HCT116 (cell line): ENCODE measurements at regions not wholly inside any gene's neighbourhood (a gene's known extent, or its start where the extent isn't known, plus 50 kb on each side); places are given as distances from the start of the nearest gene placed in this dataset.

Experiments
- ATAC-seq: fragments of 200-7000 bp; cut with Tn5 transposase; 2 replicates; pipeline ENCODE4 v1.9.1; 2020; ENCODE audit warnings: mild to moderate bottlenecking, moderate library complexity
- BruUV-seq: library from RNA; stranded (reverse); fragments of 400-500 nt; replicated peaks from 2 replicates; lab custom pipeline; 2021; lab: Mats Ljungman, UMichigan
- CTCF ChIA-PET: fragments of 300-600 bp; sonication (Branson Sonifier 250); formaldehyde crosslinking; loops from one replicate; lab custom pipeline; 2021; ENCODE audit warnings: antibody characterized with exemption; lab: Charles Lee
- POLR2A ChIA-PET: fragments of 300-600, 350-600 bp; sonication (Branson Sonifier 250); formaldehyde crosslinking; loops from one replicate; lab custom pipeline; 2021; ENCODE audit warnings: antibody characterized with exemption; lab: Charles Lee
- RAD21 ChIA-PET, 2 experiments: fragments of 300-600 bp; sonication (Branson Sonifier 250); formaldehyde crosslinking; loops; one replicate each; lab custom pipeline; 2023; ENCODE audit warnings: low total read pairs in 2 of 2; ENCODE audit not compliant: uncharacterized antibody in 2 of 2, unreplicated experiment in 2 of 2, low non-redundant PET in 1 of 2; lab: Charles Lee
- DNase-seq: peaks from one replicate; pipeline ENCODE4 v3.0.0-alpha.2; 2010; ENCODE audit warnings: low read depth, low spot score
- H2AFZ ChIP-seq: fragments of 200-600 bp; shearing (Covaris generic), sonication (generic); 2 replicates; pipeline ENCODE4 v1.6.1; 2017; ENCODE audit warnings: low read depth, mixed run types, mixed read lengths, antibody characterized with exemption, low read length; ENCODE audit not compliant: poor library complexity, severe bottlenecking
- H3K27ac ChIP-seq: 2 replicates; pipeline ENCODE4 v1.5.1; 2012; ENCODE audit warnings: low read depth, low read length
- H3K27me3 ChIP-seq: fragments of 200-600 bp; sonication (generic); 2 replicates; pipeline ENCODE4 v1.6.1; 2016; ENCODE audit warnings: mixed run types, low read length, mixed read lengths; ENCODE audit not compliant: insufficient read depth
- H3K36me3 ChIP-seq, 2 experiments: fragments of 200-500 bp in 1 of 2; fragments of 200-600 bp in 1 of 2; sonication (Bioruptor generic) in 1 of 2; sonication (generic) in 1 of 2; 2 replicates each; pipeline versions ENCODE4 v1.5.1 to v1.6.1; 2014 to 2016; ENCODE audit warnings: low read length in 2 of 2, inconsistent platforms in 1 of 2, mixed read lengths in 1 of 2, mixed run types in 1 of 2; ENCODE audit not compliant: insufficient read depth in 2 of 2, control insufficient read depth in 1 of 2
- H3K4me1 ChIP-seq, 2 experiments: fragments of 200-600 bp in 1 of 2; sonication (generic) in 1 of 2; 2 replicates each; pipeline versions ENCODE4 v1.5.1 to v1.6.1; 2012 to 2017; ENCODE audit warnings: low read length in 2 of 2, inconsistent platforms in 1 of 2, mild to moderate bottlenecking in 1 of 2, mixed read lengths in 1 of 2, mixed run types in 1 of 2, moderate library complexity in 1 of 2; ENCODE audit not compliant: insufficient read depth in 2 of 2, control insufficient read depth in 1 of 2
- H3K4me2 ChIP-seq: fragments of 200-600 bp; sonication (generic); 2 replicates; pipeline ENCODE4 v1.6.1; 2017; ENCODE audit warnings: mixed run types, low read length, mixed read lengths
- H3K4me3 ChIP-seq, 2 experiments: fragments of 200-600 bp in 1 of 2; sonication (generic) in 1 of 2; replicated peaks in 1 of 2; 2 replicates each; pipeline ENCODE4 v1.5.1; 2011 to 2016; ENCODE audit warnings: low read length in 2 of 2, control low read depth in 1 of 2, low read depth in 1 of 2, mild to moderate bottlenecking in 1 of 2, mixed read lengths in 1 of 2, mixed run types in 1 of 2
- H3K79me2 ChIP-seq: fragments of 200-600 bp; sonication (generic); 2 replicates; pipeline ENCODE4 v1.6.1; 2017; ENCODE audit warnings: mild to moderate bottlenecking, mixed run types, low read length, moderate library complexity, mixed read lengths; ENCODE audit not compliant: insufficient read depth
- H3K9ac ChIP-seq: fragments of 200-600 bp; sonication (generic); 2 replicates; pipeline ENCODE4 v1.6.1; 2016; ENCODE audit warnings: low read length, mixed read lengths
- H3K9me2 ChIP-seq: fragments of 200-600 bp; sonication (generic), shearing (Covaris generic); 2 replicates; pipeline ENCODE4 v1.6.1; 2017; ENCODE audit warnings: mixed run types, mild to moderate bottlenecking, moderate library complexity; ENCODE audit not compliant: insufficient read depth
- H3K9me3 ChIP-seq, 2 experiments: fragments of 200-500 bp in 1 of 2; fragments of 200-600 bp in 1 of 2; sonication (Bioruptor generic) in 1 of 2; sonication (generic) in 1 of 2; 2 replicates each; pipeline ENCODE4 v1.6.1; 2014 to 2017; ENCODE audit warnings: low read length in 2 of 2, mixed read lengths in 2 of 2, inconsistent platforms in 1 of 2, low read depth in 1 of 2, mild to moderate bottlenecking in 1 of 2, mixed run types in 1 of 2, moderate library complexity in 1 of 2; ENCODE audit not compliant: control insufficient read depth in 1 of 2, insufficient read depth in 1 of 2
- H4K20me1 ChIP-seq: fragments of 200-600 bp; sonication (generic), shearing (Covaris generic); 2 replicates; pipeline ENCODE4 v1.6.1; 2017; ENCODE audit warnings: mixed run types, mild to moderate bottlenecking, moderate library complexity; ENCODE audit not compliant: insufficient read depth
- CBX3 ChIP-seq: IDR thresholded peaks from 2 replicates; pipeline ENCODE4 v1.6.1; 2012; ENCODE audit warnings: low read depth
- CEBPB ChIP-seq: IDR thresholded peaks from 2 replicates; pipeline ENCODE4 v1.6.1; 2012; ENCODE audit warnings: low read depth
- CTCF ChIP-seq, 3 experiments: fragments of 200-600 bp in 1 of 3; sonication (generic) in 1 of 3; IDR thresholded peaks in 2 of 3; conservative IDR thresholded peaks in 1 of 3; 2 replicates each; pipeline ENCODE4 v1.5.1; 2012 to 2017; ENCODE audit warnings: low read depth in 2 of 3, low read length in 2 of 3, antibody characterized with exemption in 1 of 3, borderline replicate concordance in 1 of 3, control low read depth in 1 of 3, mild to moderate bottlenecking in 1 of 3, mixed read lengths in 1 of 3, mixed run types in 1 of 3, moderate library complexity in 1 of 3; ENCODE audit not compliant: insufficient read depth in 1 of 3
- EGR1 ChIP-seq: IDR thresholded peaks from 2 replicates; pipeline ENCODE4 v1.6.1; 2012; ENCODE audit warnings: low read depth
- EZH2phosphoT487 ChIP-seq: fragments of 200-600 bp; IDR thresholded peaks from 2 replicates; pipeline ENCODE4 v1.6.1; 2018; ENCODE audit warnings: antibody characterized with exemption, borderline replicate concordance
- MAX ChIP-seq: IDR thresholded peaks from 2 replicates; pipeline ENCODE4 v1.6.1; 2012
- POLR2A ChIP-seq: IDR thresholded peaks from 2 replicates; pipeline ENCODE4 v1.7.0; 2011; ENCODE audit warnings: borderline replicate concordance; ENCODE audit not compliant: insufficient read depth, insufficient read length; ENCODE audit errors: extremely low read depth
- SIN3A ChIP-seq: IDR thresholded peaks from 2 replicates; pipeline ENCODE4 v1.6.1; 2012; ENCODE audit warnings: low read depth
- SRF ChIP-seq: IDR thresholded peaks from 2 replicates; pipeline ENCODE4 v1.6.1; 2012; ENCODE audit warnings: low read depth
- TCF7L2 ChIP-seq: IDR thresholded peaks from 2 replicates; pipeline ENCODE4 v1.7.0; 2011; ENCODE audit warnings: borderline replicate concordance, inconsistent platforms; ENCODE audit not compliant: insufficient read depth, insufficient read length; ENCODE audit errors: extremely low read depth
- YY1 ChIP-seq: IDR thresholded peaks from 2 replicates; pipeline ENCODE4 v1.6.1; 2011; ENCODE audit warnings: low read length, low read depth, moderate library complexity, mild to moderate bottlenecking; ENCODE audit not compliant: insufficient replicate concordance; ENCODE audit errors: extremely low read depth
- ZBTB33 ChIP-seq: IDR thresholded peaks from 2 replicates; pipeline ENCODE4 v1.6.1; 2011; ENCODE audit warnings: mild to moderate bottlenecking, low read length, moderate library complexity; ENCODE audit not compliant: insufficient replicate concordance; ENCODE audit errors: extremely low read depth
- ZFX ChIP-seq: fragments of 450-650 bp; IDR thresholded peaks from 2 replicates; pipeline ENCODE4 v1.6.1; 2017
- ZNF274 ChIP-seq: fragments of 200-500 bp; sonication (Bioruptor generic); IDR thresholded peaks from 2 replicates; pipeline ENCODE4 v1.6.1; 2014; ENCODE audit warnings: mild to moderate bottlenecking, low read depth, low read length, inconsistent platforms
- intact Hi-C: fragments of 100-400 bp; cut with micrococcal nuclease; formaldehyde crosslinking; loops from 2 replicates; pipeline ENCODE4 v1.10.0; 2022

DNA sequence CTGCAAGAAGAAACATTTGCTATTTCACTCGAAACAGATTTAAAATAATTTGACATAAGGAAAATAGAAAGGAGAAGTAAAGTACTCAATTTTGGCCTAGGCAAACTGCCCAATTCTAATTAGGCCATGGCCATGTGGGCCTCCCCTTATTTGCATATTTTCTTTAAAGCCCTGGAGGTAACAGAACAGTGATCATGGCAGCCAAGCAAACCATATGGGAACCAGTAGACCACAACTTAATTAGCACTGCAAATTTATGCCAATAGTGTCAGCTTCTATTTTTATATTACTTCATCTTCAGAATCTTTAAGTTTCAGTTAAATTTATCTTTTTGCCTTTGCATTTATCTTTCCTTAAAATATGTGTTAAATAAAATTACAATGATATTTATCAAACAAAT, 63.3 kb upstream of the THSD7A start:
- CTCF ChIA-PET: no interaction called here
- BruUV-seq: no TSS peak

DNA sequence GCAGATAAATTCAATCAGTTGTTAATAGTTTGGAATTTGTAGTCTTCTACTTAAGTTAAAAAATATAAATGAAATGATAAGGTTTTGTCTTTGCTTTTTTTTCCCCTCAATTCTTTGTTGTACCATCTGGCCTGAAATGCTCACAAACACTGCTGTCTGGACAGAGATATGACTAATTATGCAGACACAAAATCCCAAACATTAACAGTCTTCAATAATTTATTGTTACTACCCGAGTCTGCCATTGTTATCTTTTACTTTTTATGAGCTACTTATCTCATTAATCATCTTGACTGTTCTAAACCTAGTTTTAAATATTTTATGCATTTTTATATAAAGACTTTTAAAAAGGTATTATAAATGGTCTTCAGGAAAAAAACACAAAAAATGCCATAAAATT, 64.7 kb upstream of the THSD7A start:
- no peaks in the 10 kb centered on the region for H4K20me1 ChIP-seq
- H2AFZ ChIP-seq: no peak overlapping the region
- BruUV-seq: no TSS peak
- no peak overlapping the region for H3K9ac ChIP-seq
- RAD21 ChIA-PET: no interaction called here
- POLR2A ChIA-PET: no interaction called here
- H3K4me3 ChIP-seq: no peak overlapping the region
- H3K27ac ChIP-seq: no peak overlapping the region
- DNase-seq (no peak), ATAC-seq (no peak)
- H3K36me3 ChIP-seq: no peaks in the 10 kb centered on the region
- no peak overlapping the region for H3K4me2 ChIP-seq
- H3K9me2 ChIP-seq: no peaks in the 10 kb centered on the region
- intact Hi-C loops: no loop called here
- TF ChIP-seq TCF7L2 (no peak), EGR1 (no peak), MAX (no peak), ZFX (no peak), CTCF (IDR thresholded peaks at IDR 0.05 in 2 of 3, conservative IDR thresholded peaks at IDR 0.05 in 1 of 3; ENCODE audit: borderline replicate concordance in 1 of 3, insufficient read depth in 1 of 3, low read depth in 2 of 3, low read length in 2 of 3) (no peak), ZBTB33 (no peak), SIN3A (no peak), POLR2A (no peak), EZH2phosphoT487 (no peak)
- no peaks in the 10 kb centered on the region for H3K4me1 ChIP-seq
- no peaks in the 10 kb centered on the region for H3K27me3 ChIP-seq
- no peaks in the 10 kb centered on the region for H3K9me3 ChIP-seq
- CTCF ChIA-PET: no interaction called here
- no peaks in the 10 kb centered on the region for H3K79me2 ChIP-seq

More for the DNA sequence above, 63.3 kb upstream of the THSD7A start:
- no peak overlapping the region for H3K4me3 ChIP-seq
- no peak for ATAC-seq
- H3K9me3 ChIP-seq: no peaks in the 10 kb centered on the region
- no peaks in the 10 kb centered on the region for H3K9me2 ChIP-seq
- no peak for TF ChIP-seq ZNF274
- TF ChIP-seq YY1: no peak
- TF ChIP-seq POLR2A: no peak
- TF ChIP-seq CBX3: no peak
- TF ChIP-seq TCF7L2: no peak
- no peak for TF ChIP-seq CEBPB
- TF ChIP-seq SRF: no peak
- TF ChIP-seq MAX: no peak
- TF ChIP-seq, all 23 proteins: peak for 0
- Histone ChIP-seq H3K36me3 (no peaks in the 10 kb centered on the region), H3K27ac (no peak overlapping the region), H3K9ac (no peak overlapping the region), H3K4me1 (no peaks in the 10 kb centered on the region), H3K27me3 (no peaks in the 10 kb centered on the region), H4K20me1 (no peaks in the 10 kb centered on the region), H3K79me2 (no peaks in the 10 kb centered on the region), H3K4me2 (no peak overlapping the region), H2AFZ (no peak overlapping the region)
- POLR2A ChIA-PET: no interaction called here
- RAD21 ChIA-PET: no interaction called here
- intact Hi-C loops: no loop called here
- DNase-seq: no peak
